ENCODE measurements at regions not wholly inside any gene's neighbourhood (a gene's known extent, or its start where the extent isn't known, plus 50 kb on each side); places are given as distances from the start of the nearest gene placed in this dataset.

GRCh38 chr15:69795601-69796000, 302.1 kb downstream of the TLE3 start:
- TF ChIP-seq ZFX (IDR thresholded peaks at IDR 0.05; ENCODE audit: borderline replicate concordance): no peak
- no peak for TF ChIP-seq CTCF (IDR thresholded peaks at IDR 0.05)

Data from 22Rv1 (cell line).